ENCODE measurements at regions not wholly inside any gene's neighbourhood (a gene's known extent, or its start where the extent isn't known, plus 50 kb on each side); places are given as distances from the start of the nearest gene placed in this dataset.
"Not testable (repeated sequence)": the region's sequence is repeated elsewhere in the genome, so short reads cannot be mapped to it uniquely, and the experiment has no call there.

- DNase-seq: no peak
- intact Hi-C loops (cut with DNase I): no loop called here
- ATAC-seq: no peak
These were observed 157.8 kb upstream of the PKP2 start for GRCh38 chr12:33054371-33054770.

DNA sequence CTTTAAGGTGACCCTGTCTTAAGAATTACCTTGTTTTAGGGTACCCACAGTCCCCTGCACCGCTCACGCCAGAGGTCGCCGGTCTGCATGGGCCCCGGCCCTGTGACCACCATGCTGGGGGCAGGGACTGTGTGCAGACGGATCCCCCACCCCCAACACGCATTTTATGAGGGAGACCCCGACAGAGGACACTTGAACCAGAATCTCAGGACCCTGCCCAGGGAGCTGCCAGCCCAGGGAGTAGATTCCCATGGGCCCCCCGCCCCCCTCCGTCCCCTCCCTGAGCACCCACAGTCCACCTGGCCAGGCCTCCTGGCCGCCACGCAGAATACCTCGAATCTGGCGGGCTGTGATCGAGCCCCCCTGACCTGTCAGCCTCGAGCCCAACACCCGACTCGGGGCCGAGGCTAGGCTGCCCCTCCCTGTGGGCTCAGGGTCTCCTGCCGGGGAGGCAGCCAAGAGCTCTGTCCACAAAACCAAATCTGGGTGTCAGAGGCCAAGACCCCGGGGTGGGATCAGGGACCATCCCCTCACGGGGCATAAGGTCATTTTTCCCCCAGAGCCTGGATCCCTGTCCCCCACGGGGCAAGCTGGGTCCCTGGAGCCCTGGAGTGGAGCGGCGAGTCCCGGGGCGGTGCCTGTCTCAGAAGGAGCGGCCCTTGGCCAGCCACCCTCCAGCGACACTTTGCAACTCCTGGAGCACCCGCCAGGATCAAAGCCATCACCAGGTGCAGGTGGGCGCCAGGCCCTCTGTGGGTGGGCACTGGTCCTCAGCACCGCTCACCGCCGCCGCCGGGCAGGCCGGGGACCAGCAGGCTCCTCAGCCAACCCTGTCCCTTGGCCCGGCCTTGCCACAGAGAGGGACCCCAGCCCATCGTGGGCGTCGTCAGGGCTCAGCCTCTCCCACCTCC, 155.8 kb upstream of the PKP2 start:
- peak in 1 of 2 donors; percentile 12 for ATAC-seq
- intact Hi-C loops (cut with DNase I): no loop called here
- DNase-seq: no peak

DNA sequence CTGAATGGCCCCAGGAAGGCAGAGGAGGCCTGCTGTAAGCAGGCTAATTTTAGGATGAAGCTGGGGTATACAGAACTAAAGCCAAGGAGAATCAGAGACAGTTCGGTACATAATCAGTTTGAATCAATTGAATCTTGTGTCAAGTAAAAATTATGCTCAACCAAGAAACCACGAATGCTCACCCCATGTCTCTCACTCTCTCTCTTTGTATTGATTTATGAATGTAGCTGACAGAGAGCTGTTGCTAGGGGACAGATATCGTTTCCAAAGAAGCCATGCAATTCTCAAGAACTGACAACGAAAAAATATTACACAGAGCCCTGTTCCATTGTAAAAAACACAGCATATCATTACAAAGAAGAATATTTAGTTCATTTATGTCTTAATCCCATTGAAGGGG, 151.1 kb upstream of the PKP2 start:
- intact Hi-C loops (cut with DNase I): no loop called here
- no peak for ATAC-seq
- DNase-seq: no peak

DNA sequence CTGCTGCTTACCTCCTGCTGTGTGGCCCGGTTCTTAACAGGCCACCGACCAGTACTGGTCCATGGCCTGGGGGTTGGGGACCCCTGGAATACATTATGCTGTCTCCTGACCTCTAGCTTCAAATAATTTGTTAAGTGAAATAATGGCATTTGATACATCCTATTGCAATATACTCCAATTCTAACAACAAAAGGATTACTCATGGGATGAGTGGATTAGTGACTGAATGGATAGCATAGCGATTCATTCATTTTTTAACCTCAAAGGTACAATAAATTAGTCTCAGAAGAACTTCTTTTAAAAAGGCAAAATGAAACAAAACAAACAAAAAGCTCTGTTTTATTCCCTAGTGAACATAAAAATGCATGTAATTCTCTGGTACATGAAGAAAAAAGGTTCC, 147.9 kb upstream of the PKP2 start:
- no peak for ATAC-seq
- intact Hi-C loops (cut with DNase I): no loop called here
- no peak for DNase-seq

DNA sequence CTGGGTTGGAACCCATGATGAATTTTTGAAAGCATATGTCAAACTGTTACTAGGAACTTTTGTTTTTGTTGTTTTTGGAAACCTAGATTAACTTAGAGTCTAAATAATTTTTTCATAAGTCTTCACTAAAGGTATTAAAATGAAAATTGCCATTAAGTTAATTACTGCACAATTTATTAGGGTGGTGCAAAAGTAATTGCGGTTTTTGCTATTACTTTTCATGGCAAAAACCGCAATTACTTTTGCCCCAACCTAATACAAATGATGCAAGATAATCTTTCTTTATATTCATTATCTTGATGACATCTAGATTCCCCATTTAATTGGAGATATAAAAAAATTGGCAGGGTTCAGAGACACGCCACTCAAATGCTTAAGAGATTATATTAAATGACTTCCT, 145.0 kb upstream of the PKP2 start:
- ATAC-seq (no peak), DNase-seq (no peak)
- intact Hi-C loops (cut with DNase I): no loop called here

DNA sequence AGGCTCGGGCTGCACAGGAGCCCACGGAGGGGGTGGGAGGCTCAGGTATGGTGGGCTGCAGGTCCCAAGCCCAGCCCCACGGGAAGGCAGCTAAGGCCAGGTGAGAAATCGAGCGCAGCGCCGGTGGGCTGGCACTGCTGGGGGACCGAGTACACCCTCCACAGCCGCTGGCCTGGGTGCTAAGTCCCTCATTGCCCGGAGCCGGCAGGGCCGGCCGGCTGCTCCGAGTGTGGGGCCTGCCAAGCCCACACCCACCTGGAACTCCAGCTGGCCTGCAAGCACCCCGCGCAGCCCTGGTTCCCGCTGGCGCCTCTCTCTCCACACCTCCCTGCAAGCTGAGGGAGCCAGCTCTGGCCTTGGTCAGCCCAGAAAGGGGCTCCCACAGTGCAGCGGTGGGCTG, 137.4 kb upstream of the PKP2 start:
- intact Hi-C loops (cut with DNase I); ATAC-seq; DNase-seq: not testable (repeated sequence)

DNA sequence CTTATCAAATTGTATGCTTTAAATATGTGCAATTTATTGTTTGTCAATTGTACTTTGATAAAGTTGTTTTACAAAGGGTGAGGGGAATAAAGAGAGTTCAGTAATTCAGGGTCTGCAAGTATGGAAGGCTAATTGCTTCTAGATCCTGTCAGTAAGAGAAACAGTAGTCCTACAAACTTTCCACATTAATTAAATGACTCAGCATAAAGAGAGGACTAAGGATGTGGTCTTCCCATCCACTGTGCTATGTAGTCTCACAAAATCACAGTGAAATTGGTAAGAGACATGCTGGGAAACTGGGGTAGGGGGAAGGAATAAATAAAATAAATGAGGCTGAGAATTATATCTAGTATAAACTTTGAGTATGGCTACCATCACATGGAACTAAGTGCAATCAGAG, 130.2 kb upstream of the PKP2 start:
- intact Hi-C loops (cut with DNase I): no loop called here
- no peak for ATAC-seq

GRCh38 chr12:33022724-33023123, 126.1 kb upstream of the PKP2 start:
- ATAC-seq; DNase-seq; intact Hi-C loops (cut with DNase I): not testable (repeated sequence)

More for the DNA sequence above, 130.2 kb upstream of the PKP2 start:
- DNase-seq: no peak

DNA sequence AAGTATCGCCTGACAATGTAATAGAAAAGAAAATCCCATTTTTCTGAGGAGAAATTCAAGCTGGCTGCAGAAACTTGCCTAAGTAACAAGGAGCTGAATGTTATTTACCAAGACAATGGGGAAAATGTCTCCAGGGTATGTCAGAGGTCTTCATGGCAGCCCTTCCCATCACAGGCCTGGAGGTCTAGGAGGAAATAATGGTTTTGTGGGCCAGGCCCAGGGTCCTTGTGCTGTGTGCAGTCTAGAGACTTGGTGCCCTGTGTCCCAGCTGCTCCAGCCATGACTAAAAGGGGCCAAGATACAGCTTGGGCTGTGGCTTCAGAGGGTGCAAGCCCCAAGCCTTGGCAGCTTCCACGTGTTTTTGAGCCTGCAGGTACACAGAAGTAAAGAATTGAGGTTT, 120.5 kb upstream of the PKP2 start:
- intact Hi-C loops (cut with DNase I); DNase-seq; ATAC-seq: not testable (repeated sequence)

- ATAC-seq: no peak
- intact Hi-C loops (cut with DNase I): no loop called here
- no peak for DNase-seq
These were observed 115.6 kb upstream of the PKP2 start for GRCh38 chr12:33012226-33012625.

- DNase-seq (no peak), ATAC-seq (no peak)
- intact Hi-C loops (cut with DNase I): no loop called here
These were observed 109.5 kb upstream of the PKP2 start for GRCh38 chr12:33006106-33006505.

- ATAC-seq: no peak
These were observed 103.4 kb upstream of the PKP2 start for GRCh38 chr12:33000016-33000415.

DNA sequence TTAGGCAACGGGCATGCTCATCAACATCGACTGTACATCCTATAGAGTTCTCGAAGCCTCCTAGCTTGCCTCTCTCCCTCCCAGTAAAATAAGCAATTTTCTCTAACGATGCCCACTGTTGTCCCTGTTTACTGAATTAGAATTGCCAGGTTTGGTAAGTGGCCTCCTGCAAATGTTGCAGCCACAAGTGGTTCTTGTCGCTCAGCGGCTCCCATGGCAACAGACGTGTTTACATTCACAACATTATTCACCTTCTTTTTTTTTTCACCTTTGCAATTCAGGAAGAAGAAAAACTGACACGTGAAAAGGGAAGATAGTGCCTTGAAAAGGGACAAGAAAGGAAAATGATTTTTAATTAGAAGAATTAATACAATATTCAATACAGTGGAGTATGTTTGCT, 100.9 kb upstream of the PKP2 start:
- ATAC-seq: no peak
- intact Hi-C loops (cut with DNase I): no loop called here
- DNase-seq: no peak

More at GRCh38 chr12:33000016-33000415, 103.4 kb upstream of the PKP2 start:
- intact Hi-C loops (cut with DNase I): no loop called here
- no peak for DNase-seq

GRCh38 chr12:32995623-32996022, 99.0 kb upstream of the PKP2 start:
- DNase-seq: no peak
- intact Hi-C loops (cut with DNase I): no loop called here
- no peak for ATAC-seq

DNA sequence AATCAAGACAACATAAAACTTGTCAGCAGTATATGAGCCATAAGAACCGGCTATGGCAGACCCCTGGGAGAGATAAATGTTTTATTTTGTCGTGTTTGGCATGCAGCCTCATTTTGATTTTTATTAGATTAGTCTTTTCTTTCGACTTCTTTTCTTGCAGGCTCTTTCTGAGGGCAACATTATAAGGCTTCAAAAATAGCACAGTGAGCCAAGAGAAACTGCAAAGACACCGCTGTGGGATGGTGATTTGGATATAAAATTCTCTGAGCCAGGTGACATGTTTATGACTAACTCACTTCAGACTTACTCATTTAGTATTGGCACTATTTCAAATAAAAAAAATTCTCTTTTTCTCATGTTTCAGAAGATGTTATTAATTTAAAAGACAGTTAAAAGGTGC, 96.8 kb upstream of the PKP2 start:
- DNase-seq: no peak

GRCh38 chr12:32989705-32990104, 93.1 kb upstream of the PKP2 start:
- ATAC-seq (no peak), DNase-seq (no peak)
- intact Hi-C loops (cut with DNase I): no loop called here

More for the DNA sequence above, 96.8 kb upstream of the PKP2 start:
- no peak for ATAC-seq
- intact Hi-C loops (cut with DNase I): no loop called here

- ATAC-seq: no peak
- intact Hi-C loops (cut with DNase I): no loop called here
- no peak for DNase-seq
These were observed 92.4 kb upstream of the PKP2 start for GRCh38 chr12:32988982-32989381.

DNA sequence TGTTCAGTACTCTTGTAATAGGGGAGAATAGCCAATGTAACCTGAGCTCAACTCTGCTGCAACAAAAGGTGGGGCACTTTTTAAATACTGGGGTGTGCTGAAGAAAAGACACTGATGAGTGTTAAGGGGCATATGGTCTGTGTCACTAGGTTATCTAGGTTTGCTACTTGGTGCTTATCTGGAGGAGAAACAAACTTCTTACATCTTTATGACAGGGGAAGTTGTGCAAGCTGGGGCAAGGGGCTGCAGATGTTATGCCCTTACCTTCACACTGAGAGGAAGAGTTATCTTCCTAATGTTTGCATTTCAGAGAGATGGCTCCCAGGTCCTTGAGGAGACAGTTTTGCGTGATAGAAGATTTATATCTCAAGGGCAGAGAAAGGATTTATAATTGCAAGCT, 90.9 kb upstream of the PKP2 start:
- intact Hi-C loops (cut with DNase I): no loop called here

DNA sequence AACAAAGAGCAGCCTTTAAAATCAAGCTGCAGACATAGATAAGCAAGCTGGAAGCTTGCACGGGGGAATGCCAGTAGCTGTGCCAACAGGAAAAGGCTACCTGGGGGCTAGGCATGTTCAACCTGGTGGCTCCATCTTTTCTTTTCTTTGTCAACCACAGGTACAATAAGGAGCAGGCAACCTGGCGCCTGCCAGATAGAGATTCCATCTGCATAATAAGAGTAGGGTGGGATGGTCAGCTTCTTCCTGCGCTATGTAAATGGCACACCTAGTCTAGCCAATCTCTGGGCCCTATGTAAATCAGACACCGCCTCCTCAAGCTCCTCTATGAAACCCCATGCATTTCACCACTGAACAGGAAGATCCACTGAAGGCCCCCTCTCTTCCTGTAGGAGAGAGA, 87.4 kb upstream of the PKP2 start:
- intact Hi-C loops (cut with DNase I): no loop called here
- ATAC-seq (no peak), DNase-seq (no peak)

More for the DNA sequence above, 90.9 kb upstream of the PKP2 start:
- ATAC-seq (no peak), DNase-seq (no peak)

- DNase-seq (no peak), ATAC-seq (no peak)
- intact Hi-C loops (cut with DNase I): no loop called here
These were observed 86.8 kb upstream of the PKP2 start for GRCh38 chr12:32983332-32983731.

- intact Hi-C loops (cut with DNase I): no loop called here
- no peak for ATAC-seq
- DNase-seq: no peak
These were observed 84.6 kb upstream of the PKP2 start for GRCh38 chr12:32981139-32981538.
